Kidney (tissue), 13 donors: ENCODE measurements at regions not wholly inside any gene's neighbourhood (a gene's known extent, or its start where the extent isn't known, plus 50 kb on each side); places are given as distances from the start of the nearest gene placed in this dataset.

ENCODE experiments used
- DNase-seq, 5 donors: peaks; one replicate each; pipeline ENCODE4 v3.0.0-alpha.2; 2013 to 2020
- FAIRE-seq: peaks from 2 replicates; lab custom pipeline; 2012; peaks lifted over from hg19 to GRCh38; lab: Jason Lieb, UNC
- H3K27ac ChIP-seq, 2 donors: one replicate each; pipeline ENCODE4 v1.7.0; 2013; ENCODE audit warnings: low read depth in 2 of 2, low read length in 2 of 2, inconsistent platforms in 1 of 2
- H3K27me3 ChIP-seq: one replicate; pipeline ENCODE4 v1.7.1; 2013; ENCODE audit warnings: low read length, inconsistent platforms; ENCODE audit not compliant: control insufficient read depth, insufficient read depth
- H3K36me3 ChIP-seq, 3 donors: one replicate each; pipeline versions ENCODE4 v1.7.0 to v1.7.1; 2013; ENCODE audit warnings: low read length in 3 of 3, control low read depth in 1 of 3, inconsistent platforms in 1 of 3; ENCODE audit not compliant: insufficient read depth in 3 of 3, control insufficient read depth in 2 of 3
- H3K4me1 ChIP-seq, 3 donors: one replicate each; pipeline versions ENCODE4 v1.7.0 to v1.7.1; 2013; ENCODE audit warnings: low read length in 3 of 3, inconsistent platforms in 1 of 3, low read depth in 1 of 3; ENCODE audit not compliant: control insufficient read depth in 2 of 3, insufficient read depth in 2 of 3
- H3K4me3 ChIP-seq, 3 donors: one replicate each; pipeline versions ENCODE4 v1.7.0 to v1.8.1; 2013; ENCODE audit warnings: low read length in 3 of 3, control low read depth in 1 of 3, inconsistent platforms in 1 of 3
- H3K9ac ChIP-seq, 3 donors: one replicate each; pipeline versions ENCODE4 v1.7.0 to v1.7.1; 2013; ENCODE audit warnings: low read length in 3 of 3, control low read depth in 1 of 3, inconsistent platforms in 1 of 3
- H3K9me3 ChIP-seq, 3 donors: one replicate each; pipeline versions ENCODE4 v1.7.0 to v1.7.1; 2013; ENCODE audit warnings: low read length in 3 of 3, control low read depth in 1 of 3, inconsistent platforms in 1 of 3; ENCODE audit not compliant: control insufficient read depth in 2 of 3, insufficient read depth in 1 of 3
- CTCF ChIP-seq: IDR thresholded peaks from 3 replicates; pipeline ENCODE4 v1.5.1; 2012; ENCODE audit warnings: mild to moderate bottlenecking, moderate library complexity, borderline replicate concordance; ENCODE audit not compliant: insufficient read depth; ENCODE audit errors: extremely low read depth
- intact Hi-C: fragments of 100-400 bp; cut with DNase I; formaldehyde crosslinking; loops from one replicate; pipeline ENCODE4 v1.11.1; 2022
- donor health status: control.
- donor health status: control.
- donor health status: control.
- donor health status: control.
- donor health status: control.
- donor health status: DM: yes; HTN: yes; CAD: no.
- donor health status: Normal renal cell carcinoma (clear cell type).

- Histone ChIP-seq H3K36me3 (no peaks in the 10 kb centered on the region), H3K4me1 (no peaks in the 10 kb centered on the region), H3K27me3 (no peaks in the 10 kb centered on the region), H3K9me3 (no peaks in the 10 kb centered on the region), H3K27ac (no peak overlapping the region), H3K9ac (no peak overlapping the region), H3K4me3 (no peak overlapping the region)
- no peak for FAIRE-seq
- no peak for DNase-seq
- TF ChIP-seq CTCF: no peak
- intact Hi-C loops: no loop called here
Observed at GRCh38 chr4:100034023-100034664, 84.1 kb upstream of the H2AZ1 start.

DNA sequence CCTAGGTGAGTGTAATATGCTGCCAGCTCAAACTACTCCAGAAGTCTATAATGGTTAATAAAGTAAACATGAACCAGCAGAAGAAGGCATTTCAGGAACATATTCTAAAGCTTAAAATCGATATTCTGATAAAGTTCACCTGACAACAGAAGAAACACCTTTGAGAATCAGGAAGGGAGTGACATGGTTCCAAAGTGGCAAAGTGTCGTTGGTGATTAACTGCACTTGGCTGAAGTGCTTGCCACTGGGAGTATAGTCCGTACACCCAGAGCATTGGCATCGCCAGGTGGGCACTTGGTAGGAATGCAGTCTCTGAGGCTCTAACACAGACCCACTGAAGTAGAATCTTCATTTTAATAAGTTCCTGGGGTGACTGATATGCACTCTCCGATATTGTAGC lies 76.0 kb upstream of the H2AZ1 start:
- DNase-seq: no peak
- Histone ChIP-seq H3K27ac (no peak overlapping the region), H3K36me3 (no peaks in the 10 kb centered on the region), H3K4me3 (no peak overlapping the region), H3K9ac (no peak overlapping the region), H3K4me1 (no peaks in the 10 kb centered on the region), H3K27me3 (no peaks in the 10 kb centered on the region), H3K9me3 (no peaks in the 10 kb centered on the region)
- intact Hi-C loops: no loop called here
- FAIRE-seq: no peak
- TF ChIP-seq CTCF: no peak

GRCh38 chr4:100023800-100024199 lies 73.7 kb upstream of the H2AZ1 start:
- Histone ChIP-seq H3K36me3 (no peaks in the 10 kb centered on the region), H3K27ac (no peak overlapping the region), H3K9me3 (peaks cover 0 to 3% (median 0%) of the 10 kb centered on the region in 3 donors), H3K4me3 (no peak overlapping the region), H3K27me3 (no peaks in the 10 kb centered on the region), H3K9ac (no peak overlapping the region), H3K4me1 (no peaks in the 10 kb centered on the region)
- FAIRE-seq (no peak), DNase-seq (no peak)
- intact Hi-C loops: no loop called here
- no peak for TF ChIP-seq CTCF

GRCh38 chr4:100022792-100023222 lies 72.7 kb upstream of the H2AZ1 start:
- Histone ChIP-seq H3K27ac (no peak overlapping the region), H3K27me3 (no peaks in the 10 kb centered on the region), H3K36me3 (no peaks in the 10 kb centered on the region), H3K4me1 (no peaks in the 10 kb centered on the region), H3K9ac (no peak overlapping the region), H3K4me3 (no peak overlapping the region), H3K9me3 (peaks cover 0 to 3% (median 0%) of the 10 kb centered on the region in 3 donors)
- no peak for TF ChIP-seq CTCF
- peak in 1 of 5 donors; percentile 27 for DNase-seq
- intact Hi-C loops: no loop called here
- FAIRE-seq: no peak
